GOT3 (cell line): ENCODE measurements at regions not wholly inside any gene's neighbourhood (a gene's known extent, or its start where the extent isn't known, plus 50 kb on each side); places are given as distances from the start of the nearest gene placed in this dataset.

Experiments
- DNase-seq: peaks from one replicate; lab custom pipeline; 2025; ENCODE audit warnings: mixed read lengths; lab: John Stamatoyannopoulos, UW

- no peak for DNase-seq
Measured at GRCh38 chr2:180463608-180464007, 456.5 kb upstream of the CWC22 start.

- no peak for DNase-seq
Measured at GRCh38 chr2:180461761-180462160, 454.7 kb upstream of the CWC22 start.

DNA sequence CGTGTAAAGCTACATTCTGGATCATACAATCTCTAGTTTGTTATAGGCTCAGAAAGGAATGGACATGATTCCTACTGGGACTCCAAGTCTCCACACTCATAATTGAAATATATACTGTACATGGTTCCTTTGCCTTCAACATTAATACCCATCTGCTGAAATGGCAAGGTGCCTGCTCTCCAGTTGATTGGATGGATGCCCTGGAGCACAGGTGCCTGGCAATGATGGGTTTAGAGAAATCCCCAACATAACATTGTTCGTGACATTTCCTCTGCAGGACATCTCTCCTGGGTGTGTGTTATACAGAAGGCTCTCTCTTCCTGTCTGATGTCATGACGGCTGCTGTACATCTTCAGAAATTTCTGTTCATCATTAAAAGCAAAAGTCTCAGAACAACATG is 449.7 kb upstream of the CWC22 start:
- no peak for DNase-seq

- no peak for DNase-seq
Measured at GRCh38 chr2:180450841-180451240, 443.7 kb upstream of the CWC22 start.

DNA sequence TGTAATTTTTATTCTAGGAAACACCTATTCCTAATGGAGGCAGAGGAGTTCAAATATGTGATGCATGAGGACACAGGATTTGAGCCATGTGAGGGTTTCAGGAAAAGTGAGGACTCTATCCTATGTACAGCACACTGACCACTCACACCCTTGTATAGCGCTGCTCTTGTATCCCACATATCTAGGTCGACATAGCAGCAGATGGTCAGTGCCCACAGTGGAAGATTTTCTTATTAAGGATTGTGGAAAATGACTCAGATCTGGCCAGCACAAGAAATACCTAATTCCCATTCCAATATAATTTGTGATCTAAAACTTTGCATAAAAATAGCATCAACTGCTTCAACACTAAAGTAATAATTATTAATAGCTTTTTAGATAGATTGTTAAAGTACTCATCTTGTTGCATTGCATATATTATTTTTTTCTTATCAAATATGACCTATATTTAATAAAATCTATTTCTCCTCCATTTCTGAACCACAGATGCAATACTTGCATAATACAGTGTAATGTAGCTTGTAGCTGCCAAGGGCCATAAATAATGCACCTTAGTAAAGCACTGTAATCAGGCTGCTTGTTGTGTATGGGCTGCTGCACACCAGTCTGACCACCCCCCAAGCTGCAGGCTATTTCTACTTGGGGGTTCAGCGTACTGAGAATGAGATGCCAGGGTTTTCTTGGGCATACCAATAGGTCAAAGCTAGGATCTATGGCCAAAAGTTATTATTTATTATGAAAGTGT is 442.2 kb upstream of the CWC22 start:
- no peak for DNase-seq

DNA sequence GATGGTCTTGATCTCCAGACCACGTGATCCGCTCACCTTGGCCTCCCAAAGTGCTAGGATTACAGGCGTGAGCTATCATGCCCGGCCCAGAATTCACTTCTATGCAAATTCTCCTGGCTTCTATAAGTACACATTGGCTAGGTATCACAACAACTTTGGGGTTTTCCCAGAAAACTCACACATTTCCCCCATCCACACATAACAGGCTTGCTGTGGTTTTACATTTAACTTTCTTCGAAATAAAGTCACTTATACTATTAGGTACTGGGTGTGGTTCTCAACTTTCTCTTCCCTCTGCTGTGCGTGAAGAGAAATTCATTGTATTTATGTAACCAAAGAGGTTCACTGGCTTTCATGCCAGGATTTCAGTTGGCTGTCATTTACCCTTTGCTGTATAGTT is 439.4 kb upstream of the CWC22 start:
- no peak for DNase-seq

GRCh38 chr2:180443888-180444287 is 436.8 kb upstream of the CWC22 start:
- DNase-seq: no peak

DNA sequence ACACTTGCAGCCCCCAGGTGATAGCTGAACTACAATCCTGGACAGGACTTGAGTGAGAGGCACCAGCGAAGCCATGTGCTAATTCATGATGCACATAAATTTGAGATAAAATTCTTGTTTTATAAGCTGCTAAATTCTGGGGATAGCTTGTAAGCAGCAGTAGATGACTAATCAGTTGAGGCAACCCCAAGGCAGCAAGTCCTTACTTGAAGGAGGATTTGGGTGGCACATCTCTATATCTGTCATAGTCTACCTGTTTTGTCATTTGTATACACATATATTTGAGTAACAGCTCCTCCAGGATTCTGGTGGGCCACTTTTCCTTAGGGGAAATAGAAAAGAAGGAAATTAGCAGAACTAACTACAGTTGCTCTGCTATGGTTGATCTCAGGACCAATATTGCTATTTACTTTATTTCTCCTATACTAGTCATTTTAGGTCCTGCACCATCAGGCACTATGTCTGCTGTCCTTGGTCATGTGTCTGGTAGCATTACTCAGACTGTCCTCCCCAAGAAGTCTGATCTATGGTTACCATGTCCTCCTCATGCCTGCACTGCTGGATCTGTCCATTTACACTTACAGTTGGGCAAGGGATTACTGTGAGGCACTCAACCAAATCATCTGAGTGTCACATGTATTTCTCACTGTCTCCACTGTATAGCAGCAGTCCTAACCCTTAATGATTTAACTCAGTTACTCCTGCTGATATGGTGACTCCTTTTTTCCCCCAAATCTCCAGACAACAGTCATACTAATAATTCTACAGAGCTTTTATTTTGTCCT is 436.0 kb upstream of the CWC22 start:
- no peak for DNase-seq

GRCh38 chr2:180419212-180419611 is 412.1 kb upstream of the CWC22 start:
- no peak for DNase-seq

GRCh38 chr2:180416627-180417026 is 409.5 kb upstream of the CWC22 start:
- DNase-seq: no peak

- no peak for DNase-seq
Measured at GRCh38 chr2:180413336-180413735, 406.2 kb upstream of the CWC22 start.

DNA sequence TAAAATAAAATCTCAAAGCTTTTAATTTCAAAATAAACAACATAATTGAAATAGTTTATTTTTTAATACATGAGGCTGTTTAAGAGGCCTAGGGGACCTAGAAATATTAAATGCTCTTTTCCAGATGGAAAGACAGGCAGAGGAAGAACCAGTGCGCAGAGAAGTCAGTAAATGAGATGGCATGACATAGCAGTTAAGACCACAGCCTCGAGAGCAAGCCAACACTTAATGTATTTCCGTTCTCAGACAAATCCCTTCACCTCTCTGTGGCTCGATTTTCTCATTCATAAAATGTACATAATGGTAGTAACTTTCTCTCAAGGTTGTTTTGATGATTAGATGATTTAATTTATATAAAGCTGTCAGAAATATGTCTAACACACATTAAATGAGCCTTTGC is 405.1 kb upstream of the CWC22 start:
- no peak for DNase-seq

GRCh38 chr2:180411661-180412060 is 404.6 kb upstream of the CWC22 start:
- no peak for DNase-seq

DNA sequence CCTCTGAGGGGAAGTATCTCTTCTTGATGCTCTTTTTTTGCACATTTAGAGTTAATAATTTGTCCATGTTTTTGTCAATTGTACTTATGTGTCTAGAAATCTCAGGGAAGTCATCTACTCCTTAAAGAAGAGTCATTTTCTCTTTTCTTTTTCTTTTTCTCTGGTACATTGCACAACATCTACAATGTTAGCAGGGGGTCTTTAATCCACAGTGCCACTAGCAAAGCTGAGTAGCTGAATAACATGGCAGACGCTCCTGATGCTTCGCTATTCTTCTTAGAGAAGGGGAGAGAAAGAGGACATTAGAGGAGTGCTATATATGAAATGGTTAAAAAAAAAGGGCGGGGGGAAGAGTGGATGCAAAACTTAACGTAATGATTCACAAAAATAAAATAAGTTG is 399.6 kb upstream of the CWC22 start:
- DNase-seq: no peak

DNA sequence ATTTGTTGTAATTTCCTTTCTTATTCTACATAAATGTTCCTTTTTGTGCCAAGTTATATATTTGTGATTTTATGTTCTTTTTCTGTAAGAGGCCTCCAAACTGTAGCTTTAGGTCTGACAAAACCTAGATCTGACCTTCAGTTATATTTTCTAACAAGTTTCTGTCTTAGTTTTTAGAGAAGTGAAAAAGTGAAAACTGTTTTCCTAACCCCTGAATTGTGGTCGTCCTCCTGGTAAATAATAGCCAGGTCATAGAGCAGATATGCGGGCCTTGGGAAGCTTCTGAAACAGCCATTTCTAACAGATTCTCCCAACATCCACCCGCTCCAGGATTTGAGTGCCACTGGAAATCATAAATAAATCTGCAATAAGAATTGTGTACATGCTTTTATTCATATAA is 398.4 kb upstream of the CWC22 start:
- DNase-seq: no peak

- no peak for DNase-seq
Measured at GRCh38 chr2:180394305-180394704, 387.2 kb upstream of the CWC22 start.

- DNase-seq: no peak
Measured at GRCh38 chr2:180385601-180386201, 378.6 kb upstream of the CWC22 start.

DNA sequence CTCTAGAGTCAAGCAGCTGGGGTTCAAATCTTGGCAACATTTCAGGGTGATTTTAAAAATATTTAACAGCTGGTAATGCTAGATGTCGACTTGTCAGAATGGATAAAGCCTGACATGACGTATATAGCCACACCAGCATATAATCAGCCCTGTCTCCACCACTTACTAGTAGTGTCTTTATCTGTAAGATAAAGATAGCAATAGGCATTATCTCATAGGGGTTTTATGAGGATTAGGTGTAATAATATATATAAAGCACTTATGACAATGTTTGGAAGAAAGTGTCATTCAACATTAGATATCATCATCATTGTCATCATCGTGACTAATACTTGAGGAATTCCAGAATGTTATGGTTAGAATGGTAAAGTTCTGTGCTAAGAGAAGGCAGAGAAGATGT is 369.0 kb upstream of the CWC22 start:
- DNase-seq: no peak

GRCh38 chr2:180374502-180375281 is 367.6 kb upstream of the CWC22 start:
- DNase-seq: no peak

- no peak for DNase-seq
Measured at GRCh38 chr2:180370511-180371205, 363.6 kb upstream of the CWC22 start.

DNA sequence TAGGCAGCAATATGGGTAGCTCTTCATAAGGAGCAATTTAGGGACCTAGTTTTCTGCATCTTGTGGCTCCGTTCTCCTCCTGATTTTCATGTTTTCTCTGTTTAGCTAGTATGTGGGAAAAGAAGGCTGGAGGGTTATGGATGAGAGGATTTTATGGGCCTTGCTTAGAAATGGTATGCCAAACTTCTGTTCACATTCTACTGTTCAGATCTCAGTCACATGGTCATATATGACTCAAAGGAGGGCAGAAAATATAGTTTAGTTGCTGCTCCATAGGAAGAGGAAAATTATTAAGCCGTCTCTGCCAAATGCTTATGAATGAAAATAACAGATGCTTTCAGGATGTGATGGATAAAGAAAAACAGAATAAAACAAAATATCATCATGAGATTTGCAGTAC is 361.8 kb upstream of the CWC22 start:
- DNase-seq: no peak

DNA sequence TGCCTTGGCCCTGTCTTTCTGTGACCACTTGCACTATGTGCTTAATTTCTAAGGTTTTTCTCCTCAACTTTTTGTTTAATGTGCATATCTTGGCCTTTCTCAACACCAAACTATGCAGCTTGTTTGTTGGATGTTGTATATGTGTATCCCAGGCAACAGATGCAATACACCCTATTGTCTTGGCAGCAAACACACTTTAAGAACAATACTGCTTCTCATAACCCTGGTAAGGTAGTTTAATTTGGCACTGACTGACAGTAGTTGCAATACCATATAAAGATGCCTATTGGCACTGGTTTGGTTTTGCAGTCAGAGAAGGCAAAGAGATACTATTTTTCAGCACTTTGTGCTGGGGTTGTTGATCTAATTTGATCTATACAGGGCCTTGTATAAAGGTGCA is 360.7 kb upstream of the CWC22 start:
- no peak for DNase-seq
